Hematopoietic multipotent progenitor cell treated with erythropoietin and hydrocortisone succinate and interleukin-3 and kit ligand, for 15 days (in vitro differentiated cells): ENCODE measurements at regions not wholly inside any gene's neighbourhood (a gene's known extent, or its start where the extent isn't known, plus 50 kb on each side); places are given as distances from the start of the nearest gene placed in this dataset.
"Not testable (repeated sequence)": the region's sequence is repeated elsewhere in the genome, so short reads cannot be mapped to it uniquely, and the experiment has no call there.

Source experiments
- DNase-seq: peaks from one replicate; pipeline ENCODE4 v3.0.0-alpha.2; 2015; ENCODE audit warnings: low spot score

DNA sequence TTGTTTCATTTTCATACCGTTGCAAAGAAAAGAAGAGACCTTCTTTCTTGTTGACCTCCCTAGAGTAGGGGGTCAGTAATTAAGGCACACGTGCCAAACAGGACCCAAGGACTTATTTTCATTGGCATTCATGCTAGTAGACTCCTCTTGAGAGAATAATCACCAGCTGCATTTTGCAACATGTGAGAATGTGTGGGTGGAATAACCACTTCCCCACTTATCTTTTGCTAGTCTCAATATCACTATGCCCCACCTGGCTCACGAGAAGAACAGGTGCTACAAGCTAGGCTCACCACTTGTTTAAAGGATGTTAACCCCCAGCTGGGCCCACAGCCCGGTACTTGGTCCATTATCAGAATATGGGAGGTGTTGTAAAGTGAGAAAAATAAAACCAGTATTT lies 460.7 kb upstream of the MEF2C start:
- no peak for DNase-seq

- no peak for DNase-seq
These were observed 459.3 kb upstream of the MEF2C start for GRCh38 chr5:89342106-89342876.

GRCh38 chr5:89338935-89339334 lies 456.0 kb upstream of the MEF2C start:
- no peak for DNase-seq

DNA sequence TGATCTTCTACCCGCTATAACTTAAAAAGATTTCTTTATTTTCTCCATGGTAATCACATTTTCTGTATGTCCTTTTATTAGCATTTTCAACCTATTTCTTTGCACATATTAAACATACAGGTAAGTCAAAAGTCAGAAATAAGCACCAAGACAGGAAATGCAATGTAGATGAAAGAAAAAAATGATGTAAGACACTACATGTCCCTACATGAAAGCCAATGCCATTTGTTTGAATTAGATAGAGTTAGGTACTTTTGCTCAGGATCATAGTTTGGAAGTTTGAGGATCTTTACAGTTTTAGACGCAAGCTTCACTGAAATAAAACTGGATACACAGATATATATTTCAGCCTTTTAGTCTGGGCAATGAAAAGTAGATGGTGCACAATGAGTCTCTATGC lies 453.1 kb upstream of the MEF2C start:
- no peak for DNase-seq

GRCh38 chr5:89330140-89330539 lies 447.2 kb upstream of the MEF2C start:
- no peak for DNase-seq

DNA sequence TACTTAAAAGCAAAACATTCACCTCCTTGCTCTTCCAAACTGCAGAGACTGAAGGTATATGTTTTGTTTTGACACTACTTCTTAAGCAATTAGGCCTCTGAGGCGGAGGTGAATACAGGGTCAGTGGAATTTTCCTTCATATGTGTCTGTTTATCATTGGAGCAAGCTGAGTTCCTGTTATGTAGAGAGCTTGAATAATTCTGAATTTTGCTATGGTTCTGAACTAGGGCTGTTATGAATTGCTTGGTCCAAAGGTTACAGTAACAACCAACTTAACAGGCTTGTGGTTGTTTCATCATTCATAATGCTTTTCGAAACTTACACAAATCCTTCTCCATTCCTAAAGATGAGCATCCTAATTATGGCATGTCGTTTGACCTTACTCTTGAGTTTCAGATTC lies 444.6 kb upstream of the MEF2C start:
- DNase-seq, result no peak

DNA sequence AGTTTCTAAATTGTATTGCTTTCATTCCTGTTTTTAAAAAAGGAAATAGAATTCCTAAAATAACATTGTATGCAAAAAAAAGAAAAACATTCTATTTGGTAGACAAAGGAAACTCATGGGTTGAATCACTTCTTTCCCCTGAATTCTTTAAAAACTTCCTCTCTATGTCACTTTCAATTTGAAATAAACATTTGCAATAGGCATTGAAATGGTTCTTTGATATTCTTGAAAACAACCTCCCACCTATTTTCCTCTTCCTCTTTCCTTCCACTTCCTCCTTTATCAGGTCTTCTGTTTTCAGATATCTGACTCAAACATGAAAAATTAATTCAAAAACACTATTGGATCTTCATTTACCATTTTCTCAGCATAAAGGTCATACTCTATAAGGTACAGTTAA lies 442.0 kb upstream of the MEF2C start:
- no peak for DNase-seq

- DNase-seq, result no peak
These were observed 437.7 kb upstream of the MEF2C start for GRCh38 chr5:89320421-89321277.

DNA sequence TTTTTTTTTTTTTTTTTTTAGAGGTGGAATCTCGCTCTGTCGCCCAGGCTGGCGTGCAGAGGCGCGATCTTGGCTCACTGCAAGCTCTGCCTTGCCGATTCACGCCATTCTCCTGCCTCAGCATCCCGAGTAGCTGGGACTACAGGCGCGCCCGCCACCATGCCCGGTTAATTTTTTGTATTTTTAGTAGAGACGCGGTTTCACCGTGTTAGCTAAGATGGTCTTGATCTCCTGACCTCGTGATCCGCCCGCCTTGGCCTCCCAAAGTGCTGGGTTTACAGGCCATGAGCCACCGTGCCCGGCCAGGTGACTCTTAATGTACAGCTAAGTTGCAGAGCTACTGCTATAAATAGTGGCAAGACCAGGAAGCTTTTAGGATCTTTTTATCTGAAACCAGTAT lies 434.9 kb upstream of the MEF2C start:
- DNase-seq, result not testable (repeated sequence)

- no peak for DNase-seq
These were observed 432.5 kb upstream of the MEF2C start for GRCh38 chr5:89315286-89316100.

DNA sequence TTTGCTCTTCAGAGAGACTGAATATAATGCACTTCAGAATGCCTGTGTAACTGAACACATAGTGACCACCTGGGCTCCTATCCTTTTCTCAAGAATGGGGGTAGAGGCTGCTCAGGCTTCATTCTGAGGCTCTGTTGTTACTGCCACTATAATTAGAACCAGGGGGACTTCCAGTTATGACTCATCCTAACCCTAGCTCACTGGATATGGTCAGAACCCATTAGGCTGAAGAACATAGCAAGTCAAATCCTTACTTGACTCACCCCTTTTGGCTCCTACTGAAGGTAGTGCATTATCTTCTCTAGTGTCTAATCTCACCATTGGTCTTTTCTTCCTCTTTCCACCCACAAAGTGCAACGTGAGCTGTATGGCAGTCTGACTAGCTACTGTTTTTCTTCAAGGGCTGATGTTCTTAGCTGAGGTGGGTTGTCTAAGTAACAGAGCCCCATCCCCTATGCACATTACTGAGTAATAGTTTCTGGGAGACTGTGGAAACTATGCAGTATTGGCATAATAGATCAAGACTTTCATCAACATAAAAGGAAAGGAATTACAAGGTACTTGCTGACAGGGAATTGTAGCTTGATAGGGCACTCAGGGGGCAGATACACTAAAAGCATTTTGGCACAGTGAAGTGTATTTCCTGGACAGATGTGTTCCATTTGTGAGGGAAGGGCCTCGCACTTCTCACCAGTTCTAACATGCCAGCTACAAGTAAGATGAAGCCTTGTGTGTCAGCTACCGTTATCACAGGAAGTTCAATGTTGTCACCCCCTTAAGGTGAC lies 431.0 kb upstream of the MEF2C start:
- DNase-seq, result no peak

DNA sequence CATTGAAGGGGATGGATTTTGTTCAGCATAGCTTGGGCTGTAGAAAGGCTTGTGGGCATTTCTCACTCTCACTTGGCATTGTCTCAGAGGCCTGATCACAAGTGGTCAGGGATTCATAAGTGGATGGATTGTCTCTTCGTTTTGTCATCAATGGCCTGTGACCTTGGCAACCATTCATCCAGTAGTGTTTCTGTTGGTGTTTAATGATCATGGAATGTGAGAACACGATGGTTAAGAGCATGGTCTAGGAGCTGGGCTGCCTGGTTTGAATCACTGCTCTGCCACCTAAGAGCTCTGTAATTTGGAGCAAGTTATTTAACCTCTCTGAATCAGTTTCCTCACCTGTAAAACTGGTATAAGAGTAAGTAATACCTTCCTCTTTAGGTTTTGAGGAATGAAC lies 430.1 kb upstream of the MEF2C start:
- no peak for DNase-seq

DNA sequence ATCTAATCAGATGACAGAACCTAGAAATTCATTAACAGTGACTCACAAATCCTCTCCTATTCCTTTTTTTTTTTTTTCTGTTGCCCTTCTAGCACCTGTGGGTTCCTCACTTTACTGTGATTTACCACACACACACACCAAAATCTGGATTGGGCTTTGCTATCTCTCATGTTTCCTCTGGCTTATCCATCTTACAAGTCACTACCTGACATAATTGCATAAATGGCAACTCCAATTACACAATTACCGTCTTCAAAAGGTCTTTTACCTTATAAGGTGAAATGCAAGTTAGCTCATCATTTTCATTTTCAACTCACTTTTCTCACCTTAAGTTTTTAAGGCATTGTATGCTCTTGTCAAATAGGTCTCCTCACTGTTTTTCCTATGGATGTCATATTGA lies 426.3 kb upstream of the MEF2C start:
- DNase-seq, result no peak

DNA sequence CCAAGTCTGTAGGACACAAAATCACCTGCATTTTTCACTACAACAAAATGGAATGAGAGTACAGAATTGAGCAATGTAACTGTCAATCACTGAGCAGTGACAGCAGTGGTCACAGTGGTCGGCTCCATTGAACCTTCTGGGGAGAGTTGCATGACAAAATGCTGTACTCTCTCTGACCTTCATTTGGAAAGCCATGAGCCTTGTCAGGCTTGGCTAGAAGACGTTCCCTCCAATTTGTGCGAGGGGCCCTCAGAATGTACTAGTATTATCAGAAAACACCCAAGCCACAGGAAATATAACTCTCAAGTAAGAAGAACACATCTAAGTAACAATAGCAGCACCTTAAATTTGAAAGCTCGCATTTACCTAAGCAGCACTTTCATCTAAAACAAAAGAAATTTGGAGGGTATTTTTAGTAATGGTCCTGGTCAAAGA lies 425.6 kb upstream of the MEF2C start:
- no peak for DNase-seq

- DNase-seq, result no peak
These were observed 425.0 kb upstream of the MEF2C start for GRCh38 chr5:89307972-89308371.

GRCh38 chr5:89307141-89307540 lies 424.2 kb upstream of the MEF2C start:
- not testable (repeated sequence) for DNase-seq

GRCh38 chr5:89303033-89303480 lies 420.1 kb upstream of the MEF2C start:
- DNase-seq, result no peak

GRCh38 chr5:89302102-89302891 lies 419.3 kb upstream of the MEF2C start:
- DNase-seq, result no peak

DNA sequence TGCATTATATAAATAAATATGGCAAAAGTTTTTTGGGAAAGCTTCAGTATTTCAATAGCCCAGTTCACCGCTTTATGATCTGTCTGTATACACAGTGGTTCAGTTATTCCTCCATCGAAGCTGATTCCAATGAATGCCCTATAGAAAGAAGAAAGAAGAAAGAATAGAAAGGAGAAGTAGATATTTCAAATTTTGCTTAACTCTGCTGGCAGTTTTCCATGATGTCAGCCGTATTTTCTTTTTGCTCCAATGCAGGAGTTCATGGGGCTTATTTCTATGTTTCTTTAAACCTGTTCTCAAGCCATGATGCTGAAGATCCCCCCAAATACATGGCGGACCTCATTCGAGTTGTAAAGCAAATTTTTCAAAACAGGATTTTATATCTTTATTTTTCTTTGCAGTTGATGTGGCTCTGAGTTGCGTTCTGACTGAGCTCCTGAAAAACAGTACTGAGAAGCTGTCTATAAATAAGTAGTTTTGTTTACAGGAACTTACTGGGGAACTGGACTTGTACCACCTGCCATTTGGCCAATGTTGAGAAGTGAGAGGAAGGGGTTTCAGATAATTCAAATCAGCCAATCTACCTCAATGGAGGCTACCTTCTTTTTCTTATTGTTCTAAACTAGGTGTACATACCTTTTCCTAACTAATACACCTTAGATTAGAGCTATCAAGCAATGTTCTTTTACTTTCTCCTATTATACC lies 418.5 kb upstream of the MEF2C start:
- DNase-seq, result no peak

DNA sequence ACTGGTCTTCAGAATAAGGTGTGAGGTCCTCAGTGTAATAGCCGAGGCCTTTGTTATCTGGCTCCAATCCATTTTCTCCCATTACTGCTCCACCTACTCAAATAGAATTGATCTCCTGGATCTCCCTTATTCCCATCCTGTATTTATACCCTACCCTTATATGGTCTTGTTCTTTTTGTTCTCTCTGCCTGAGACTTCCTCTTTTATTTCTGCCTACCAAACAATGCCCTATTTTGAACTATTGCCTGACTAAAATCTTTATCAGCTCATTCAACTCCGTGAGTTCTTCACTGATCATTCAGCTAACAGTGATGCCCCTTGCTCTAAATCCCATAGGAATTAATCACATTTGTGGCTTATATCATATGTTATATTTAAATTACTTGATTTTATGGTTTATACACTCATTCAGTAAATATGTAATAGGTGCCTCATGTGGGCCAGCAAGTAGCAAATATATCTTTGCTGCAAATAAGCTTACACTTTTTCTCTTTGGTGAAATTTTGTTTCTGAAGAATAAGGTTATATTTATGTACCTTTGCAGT lies 417.5 kb upstream of the MEF2C start:
- DNase-seq, result no peak
